GM21381 (cell line): ENCODE measurements at regions not wholly inside any gene's neighbourhood (a gene's known extent, or its start where the extent isn't known, plus 50 kb on each side); places are given as distances from the start of the nearest gene placed in this dataset.

Experiments used
- ATAC-seq: cut with Tn5 transposase; IDR thresholded peaks from one replicate; pipeline ENCODE4 v1.9.1; 2021; ENCODE audit warnings: mild to moderate bottlenecking, moderate library complexity; ENCODE audit not compliant: unreplicated experiment

- ATAC-seq = no peak
These were observed 174.2 kb downstream of the KIF2B start for GRCh38 chr17:53996890-53997289.

- no peak for ATAC-seq
These were observed 185.1 kb downstream of the KIF2B start for GRCh38 chr17:54007855-54008254.

- ATAC-seq = no peak
These were observed 186.8 kb downstream of the KIF2B start for GRCh38 chr17:54009502-54009901.

- ATAC-seq = no peak
These were observed 190.3 kb downstream of the KIF2B start for GRCh38 chr17:54013072-54013471.

- ATAC-seq = no peak
These were observed 193.0 kb downstream of the KIF2B start for GRCh38 chr17:54015734-54016133.

GRCh38 chr17:54021418-54021817, 198.7 kb downstream of the KIF2B start:
- no peak for ATAC-seq

- no peak for ATAC-seq
These were observed 206.4 kb downstream of the KIF2B start for GRCh38 chr17:54028986-54029580.

GRCh38 chr17:54029986-54030385, 207.3 kb downstream of the KIF2B start:
- no peak for ATAC-seq

GRCh38 chr17:54046570-54046969, 223.8 kb downstream of the KIF2B start:
- ATAC-seq = no peak

- ATAC-seq = no peak
These were observed 240.9 kb downstream of the KIF2B start for GRCh38 chr17:54063639-54064038.

- no peak for ATAC-seq
These were observed 262.3 kb downstream of the KIF2B start for GRCh38 chr17:54085020-54085419.

GRCh38 chr17:54085934-54086333, 263.2 kb downstream of the KIF2B start:
- no peak for ATAC-seq

- ATAC-seq = no peak
These were observed 273.5 kb downstream of the KIF2B start for GRCh38 chr17:54096216-54096615.

- no peak for ATAC-seq
These were observed 276.5 kb downstream of the KIF2B start for GRCh38 chr17:54099221-54099620.

- ATAC-seq = no peak
These were observed 279.5 kb downstream of the KIF2B start for GRCh38 chr17:54102246-54102645.

- no peak for ATAC-seq
These were observed 288.8 kb downstream of the KIF2B start for GRCh38 chr17:54111576-54111975.

- no peak for ATAC-seq
These were observed 294.7 kb downstream of the KIF2B start for GRCh38 chr17:54117452-54117851.

- ATAC-seq = no peak
These were observed 301.7 kb downstream of the KIF2B start for GRCh38 chr17:54124456-54124855.

- no peak for ATAC-seq
These were observed 330.7 kb downstream of the KIF2B start for GRCh38 chr17:54153423-54153822.

- ATAC-seq = no peak
These were observed 334.8 kb downstream of the KIF2B start for GRCh38 chr17:54157542-54157941.

- no peak for ATAC-seq
These were observed 349.6 kb downstream of the KIF2B start for GRCh38 chr17:54172096-54172984.

- no peak for ATAC-seq
These were observed 350.2 kb downstream of the KIF2B start for GRCh38 chr17:54172985-54173316.
